Left lung (tissue), 4 donors: ENCODE measurements at regions not wholly inside any gene's neighbourhood (a gene's known extent, or its start where the extent isn't known, plus 50 kb on each side); places are given as distances from the start of the nearest gene placed in this dataset.

Experiments used
- ATAC-seq: fragments of 200-7000 bp; cut with Tn5 transposase; one replicate; pipeline ENCODE4 v1.9.1; 2020; ENCODE audit warnings: moderate library complexity
- DNase-seq, 4 donors: peaks; one replicate each; pipeline ENCODE4 v3.0.0-alpha.2; 2013 to 2020
- H3K27ac ChIP-seq, 2 donors: fragments of 200-600 bp; sonication (generic) in 1 of 2; one replicate each; pipeline versions ENCODE4 v1.5.0 to v1.8.0; 2020 to 2021
- H3K27me3 ChIP-seq, 2 donors: fragments of 200-600 bp; sonication (generic) in 1 of 2; one replicate each; pipeline versions ENCODE4 v1.5.0 to v1.8.0; 2020 to 2021
- H3K36me3 ChIP-seq, 2 donors: fragments of 200-600 bp; sonication (generic) in 1 of 2; one replicate each; pipeline versions ENCODE4 v1.5.0 to v1.8.0; 2020 to 2021
- H3K4me1 ChIP-seq, 2 donors: fragments of 200-600 bp; one replicate each; pipeline ENCODE4 v1.8.0; 2021
- H3K4me3 ChIP-seq, 2 donors: fragments of 200-600 bp; sonication (generic) in 1 of 2; one replicate each; pipeline versions ENCODE4 v1.5.0 to v1.8.0; 2020 to 2021; ENCODE audit warnings: mild to moderate bottlenecking in 1 of 2
- H3K9me3 ChIP-seq, 2 donors: fragments of 200-600 bp; sonication (generic) in 1 of 2; one replicate each; pipeline versions ENCODE4 v1.5.0 to v1.8.0; 2020 to 2021
- intact Hi-C, 2 donors: fragments of 100-400 bp; cut with DNase I; formaldehyde crosslinking; loops; one replicate each; pipeline versions ENCODE4 v1.11.2 to v1.14.2; 2022
- TF ChIP-seq, protein P1 (sequence below), 2 donors: fragments of 200-600 bp; sonication (generic) in 1 of 2; IDR thresholded peaks; one replicate each; pipeline versions ENCODE4 v1.5.0 to v1.8.0; 2021; ENCODE audit warnings: antibody characterized with exemption in 2 of 2
- donor health status: DM: no; HTN: yes; CAD: no.
- donor health status: DM: no; HTN: no; CAD: no.

DNA sequence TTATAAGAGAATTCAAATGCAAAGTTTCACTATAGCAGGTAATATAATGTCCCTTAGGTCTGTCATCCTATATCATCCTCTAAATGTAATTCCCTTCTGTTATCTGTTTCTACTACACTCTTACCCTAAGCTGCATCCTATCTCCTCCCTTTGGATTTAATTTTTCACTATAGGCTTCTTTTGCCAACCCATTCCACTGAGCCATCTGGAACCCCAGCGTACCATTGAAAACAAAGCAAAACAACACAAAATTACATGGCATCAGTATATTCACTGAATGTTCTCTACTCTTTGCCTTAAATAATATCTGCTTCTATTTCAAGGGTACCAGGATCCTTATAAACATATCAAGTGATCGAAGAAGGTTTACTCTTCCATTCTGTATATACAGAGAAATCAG is 1530.2 kb upstream of the LRRTM3 start:
- H3K27ac ChIP-seq: no peak overlapping the region
- no peaks in the 10 kb centered on the region for H3K27me3 ChIP-seq
- DNase-seq: no peak
- H3K4me3 ChIP-seq: no peak overlapping the region
- H3K36me3 ChIP-seq: no peaks in the 10 kb centered on the region
- no peaks in the 10 kb centered on the region for H3K9me3 ChIP-seq
- TF ChIP-seq, protein P1, sequence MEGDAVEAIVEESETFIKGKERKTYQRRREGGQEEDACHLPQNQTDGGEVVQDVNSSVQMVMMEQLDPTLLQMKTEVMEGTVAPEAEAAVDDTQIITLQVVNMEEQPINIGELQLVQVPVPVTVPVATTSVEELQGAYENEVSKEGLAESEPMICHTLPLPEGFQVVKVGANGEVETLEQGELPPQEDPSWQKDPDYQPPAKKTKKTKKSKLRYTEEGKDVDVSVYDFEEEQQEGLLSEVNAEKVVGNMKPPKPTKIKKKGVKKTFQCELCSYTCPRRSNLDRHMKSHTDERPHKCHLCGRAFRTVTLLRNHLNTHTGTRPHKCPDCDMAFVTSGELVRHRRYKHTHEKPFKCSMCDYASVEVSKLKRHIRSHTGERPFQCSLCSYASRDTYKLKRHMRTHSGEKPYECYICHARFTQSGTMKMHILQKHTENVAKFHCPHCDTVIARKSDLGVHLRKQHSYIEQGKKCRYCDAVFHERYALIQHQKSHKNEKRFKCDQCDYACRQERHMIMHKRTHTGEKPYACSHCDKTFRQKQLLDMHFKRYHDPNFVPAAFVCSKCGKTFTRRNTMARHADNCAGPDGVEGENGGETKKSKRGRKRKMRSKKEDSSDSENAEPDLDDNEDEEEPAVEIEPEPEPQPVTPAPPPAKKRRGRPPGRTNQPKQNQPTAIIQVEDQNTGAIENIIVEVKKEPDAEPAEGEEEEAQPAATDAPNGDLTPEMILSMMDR (IDR thresholded peaks at IDR 0.05): no peak
- intact Hi-C loops: no loop called here
- no peak for ATAC-seq
- no peaks in the 10 kb centered on the region for H3K4me1 ChIP-seq

DNA sequence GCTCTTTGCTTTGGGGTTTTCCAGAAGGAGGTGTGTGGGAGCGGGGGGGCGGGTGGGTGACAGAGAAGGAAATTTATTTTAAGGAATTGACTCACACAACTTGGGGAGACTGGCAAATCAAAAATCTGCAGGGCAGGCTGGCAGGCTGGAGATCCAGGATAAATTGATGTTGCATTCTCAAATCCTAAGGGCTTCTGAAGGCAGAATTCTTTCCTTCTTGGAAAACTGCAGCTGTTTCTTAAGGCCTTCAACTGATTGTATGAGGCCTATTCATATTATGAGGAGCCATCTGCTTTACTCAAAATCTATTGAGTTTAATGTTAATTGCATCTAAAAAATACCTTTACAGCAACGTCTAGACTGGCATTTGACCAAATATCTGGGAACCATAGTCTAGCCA is 1528.8 kb upstream of the LRRTM3 start:
- Histone ChIP-seq H3K27ac (no peak overlapping the region), H3K9me3 (no peaks in the 10 kb centered on the region), H3K36me3 (no peaks in the 10 kb centered on the region), H3K4me1 (no peaks in the 10 kb centered on the region), H3K27me3 (no peaks in the 10 kb centered on the region), H3K4me3 (no peak overlapping the region)
- DNase-seq: no peak
- TF ChIP-seq, protein P1 (IDR thresholded peaks at IDR 0.05): no peak
- ATAC-seq: no peak
- intact Hi-C loops: no loop called here

DNA sequence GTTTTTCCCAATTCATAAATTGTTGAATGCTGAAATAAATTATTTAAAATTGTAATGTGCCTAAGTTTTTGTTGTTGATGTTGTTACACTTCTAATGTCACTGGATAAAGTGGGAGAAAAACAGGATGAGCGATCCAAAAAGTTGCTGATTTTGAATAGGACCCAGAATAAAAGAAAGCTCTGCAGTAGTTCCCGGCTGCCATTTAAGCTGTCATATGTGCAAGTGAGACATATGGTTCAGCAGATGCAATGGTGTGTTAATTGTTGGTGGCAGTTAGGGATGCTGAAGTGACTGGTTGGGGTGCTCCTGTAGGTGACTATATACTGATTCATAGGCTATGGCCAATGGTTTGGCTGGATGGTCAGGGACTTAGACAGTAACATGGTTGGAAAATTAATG is 1517.4 kb upstream of the LRRTM3 start:
- no peak overlapping the region for H3K27ac ChIP-seq
- H3K4me1 ChIP-seq: no peaks in the 10 kb centered on the region
- H3K36me3 ChIP-seq: no peaks in the 10 kb centered on the region
- TF ChIP-seq, protein P1 (IDR thresholded peaks at IDR 0.05): no peak
- intact Hi-C loops: no loop called here
- ATAC-seq (no peak), DNase-seq (no peak)
- H3K4me3 ChIP-seq: no peak overlapping the region
- no peaks in the 10 kb centered on the region for H3K27me3 ChIP-seq
- H3K9me3 ChIP-seq: peaks cover 0 to 8% of the 10 kb centered on the region in 2 donors

DNA sequence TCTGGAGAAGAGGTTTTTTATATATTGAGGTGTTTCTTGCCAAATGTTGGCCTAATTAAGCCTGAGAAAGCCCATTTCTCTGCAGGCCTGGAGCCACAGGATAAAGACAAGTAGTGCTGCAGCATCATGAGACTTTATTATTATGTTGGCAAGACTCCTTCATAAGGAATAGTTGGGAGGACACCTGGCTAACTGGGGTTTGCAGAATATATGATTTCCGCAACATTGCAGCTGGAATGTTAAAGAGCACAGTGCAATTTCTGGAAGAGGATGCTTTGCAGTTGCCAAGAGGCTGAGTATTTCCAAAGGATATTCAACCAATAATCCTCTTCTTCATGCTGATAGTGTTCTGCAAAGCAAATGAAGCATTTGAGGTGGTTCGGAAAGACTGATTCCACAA is 1512.8 kb upstream of the LRRTM3 start:
- no peak overlapping the region for H3K27ac ChIP-seq
- no peak overlapping the region for H3K4me3 ChIP-seq
- intact Hi-C loops: no loop called here

DNA sequence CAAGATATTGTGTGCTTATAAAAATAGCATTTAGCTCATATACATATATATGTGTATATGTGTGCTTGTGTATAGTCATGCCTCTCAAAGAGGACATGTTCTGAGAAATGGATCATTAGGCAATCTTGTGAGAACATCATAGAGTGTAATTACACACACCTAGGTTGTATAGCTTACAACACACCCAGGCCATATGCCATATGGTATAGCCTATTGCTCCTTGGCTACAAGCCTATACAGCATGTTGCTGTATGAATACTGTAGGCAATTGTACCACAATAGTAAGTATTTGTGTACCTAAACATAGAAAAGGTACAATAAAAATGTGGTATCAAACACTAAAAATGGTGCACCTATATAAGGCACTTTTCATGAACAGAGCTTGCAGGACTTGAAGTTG is 1510.5 kb upstream of the LRRTM3 start:
- Histone ChIP-seq H3K36me3 (no peaks in the 10 kb centered on the region), H3K9me3 (peaks cover 0 to 17% of the 10 kb centered on the region in 2 donors), H3K27me3 (no peaks in the 10 kb centered on the region), H3K4me1 (no peaks in the 10 kb centered on the region), H3K4me3 (no peak overlapping the region), H3K27ac (no peak overlapping the region)
- TF ChIP-seq, protein P1 (IDR thresholded peaks at IDR 0.05): no peak
- ATAC-seq: no peak
- no peak for DNase-seq
- intact Hi-C loops: no loop called here

More for the DNA sequence above, 1512.8 kb upstream of the LRRTM3 start:
- H3K36me3 ChIP-seq: no peaks in the 10 kb centered on the region
- TF ChIP-seq, protein P1 (IDR thresholded peaks at IDR 0.05): no peak
- ATAC-seq: no peak
- no peaks in the 10 kb centered on the region for H3K4me1 ChIP-seq
- DNase-seq: no peak
- H3K27me3 ChIP-seq: no peaks in the 10 kb centered on the region
- peaks cover 0 to 17% of the 10 kb centered on the region in 2 donors for H3K9me3 ChIP-seq
